HG02623 (cell line): ENCODE measurements at regions not wholly inside any gene's neighbourhood (a gene's known extent, or its start where the extent isn't known, plus 50 kb on each side); places are given as distances from the start of the nearest gene placed in this dataset.

Experiments
- ATAC-seq: cut with Tn5 transposase; IDR thresholded peaks from one replicate; pipeline ENCODE4 v1.9.1; 2021; ENCODE audit warnings: moderate library complexity; ENCODE audit not compliant: unreplicated experiment

GRCh38 chr5:125341436-125341835 is 595.0 kb upstream of the ZNF608 start:
- ATAC-seq, result no peak

GRCh38 chr5:125343015-125343414 is 596.6 kb upstream of the ZNF608 start:
- no peak for ATAC-seq

- ATAC-seq, result no peak
Measured at GRCh38 chr5:125346316-125346715, 599.9 kb upstream of the ZNF608 start.

- no peak for ATAC-seq
Measured at GRCh38 chr5:125348221-125348692, 601.8 kb upstream of the ZNF608 start.

GRCh38 chr5:125348936-125349831 is 602.7 kb upstream of the ZNF608 start:
- ATAC-seq, result no peak

GRCh38 chr5:125357660-125358059 is 611.2 kb upstream of the ZNF608 start:
- ATAC-seq, result no peak

- no peak for ATAC-seq
Measured at GRCh38 chr5:125365747-125366146, 619.3 kb upstream of the ZNF608 start.

GRCh38 chr5:125367702-125368101 is 621.3 kb upstream of the ZNF608 start:
- ATAC-seq, result no peak

- ATAC-seq, result no peak
Measured at GRCh38 chr5:125370461-125371205, 624.2 kb upstream of the ZNF608 start.

GRCh38 chr5:125372694-125373631 is 626.5 kb upstream of the ZNF608 start:
- no peak for ATAC-seq

- ATAC-seq, result no peak
Measured at GRCh38 chr5:125375143-125375542, 628.7 kb upstream of the ZNF608 start.

- ATAC-seq, result no peak
Measured at GRCh38 chr5:125376059-125376641, 629.7 kb upstream of the ZNF608 start.

GRCh38 chr5:125377141-125377540 is 630.7 kb upstream of the ZNF608 start:
- ATAC-seq, result no peak

- ATAC-seq, result no peak
Measured at GRCh38 chr5:125381290-125381689, 634.9 kb upstream of the ZNF608 start.

- no peak for ATAC-seq
Measured at GRCh38 chr5:125384071-125384470, 637.6 kb upstream of the ZNF608 start.

GRCh38 chr5:125390326-125390725 is 643.9 kb upstream of the ZNF608 start:
- no peak for ATAC-seq

GRCh38 chr5:125393221-125393815 is 646.9 kb upstream of the ZNF608 start:
- no peak for ATAC-seq

- ATAC-seq, result no peak
Measured at GRCh38 chr5:125394661-125395280, 648.3 kb upstream of the ZNF608 start.

GRCh38 chr5:125396462-125396861 is 650.0 kb upstream of the ZNF608 start:
- no peak for ATAC-seq

- ATAC-seq, result no peak
Measured at GRCh38 chr5:125398466-125398865, 652.0 kb upstream of the ZNF608 start.
